NCI-H510A treated with DMSO at 0.1 percent for 48 hours (cell line): ENCODE measurements at regions not wholly inside any gene's neighbourhood (a gene's known extent, or its start where the extent isn't known, plus 50 kb on each side); places are given as distances from the start of the nearest gene placed in this dataset.
"Not testable (repeated sequence)": the region's sequence is repeated elsewhere in the genome, so short reads cannot be mapped to it uniquely, and the experiment has no call there.

Experiments
- DNase-seq: peaks from one replicate; lab custom pipeline; 2025; lab: John Stamatoyannopoulos, UW

DNA sequence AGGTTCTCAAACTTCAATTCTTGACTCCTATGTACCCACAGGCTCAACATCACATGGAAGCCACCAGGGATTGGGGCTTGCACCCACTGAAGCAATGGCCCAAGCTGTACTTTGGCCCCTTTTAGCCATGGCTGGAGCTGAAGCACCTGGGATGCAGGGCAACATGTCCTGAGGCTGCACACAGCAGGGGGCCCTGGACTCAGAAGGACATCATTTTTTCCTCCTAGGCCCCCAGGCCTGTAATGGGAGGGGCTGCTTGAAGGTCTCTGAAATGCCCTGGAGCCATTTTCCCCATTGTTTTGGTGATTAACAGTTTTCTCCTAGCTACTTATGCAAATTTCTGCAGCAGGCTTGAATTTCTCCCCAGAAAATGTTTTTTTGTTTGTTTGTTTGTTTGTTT, 465.1 kb upstream of the PCDH10 start:
- DNase-seq, result no peak

DNA sequence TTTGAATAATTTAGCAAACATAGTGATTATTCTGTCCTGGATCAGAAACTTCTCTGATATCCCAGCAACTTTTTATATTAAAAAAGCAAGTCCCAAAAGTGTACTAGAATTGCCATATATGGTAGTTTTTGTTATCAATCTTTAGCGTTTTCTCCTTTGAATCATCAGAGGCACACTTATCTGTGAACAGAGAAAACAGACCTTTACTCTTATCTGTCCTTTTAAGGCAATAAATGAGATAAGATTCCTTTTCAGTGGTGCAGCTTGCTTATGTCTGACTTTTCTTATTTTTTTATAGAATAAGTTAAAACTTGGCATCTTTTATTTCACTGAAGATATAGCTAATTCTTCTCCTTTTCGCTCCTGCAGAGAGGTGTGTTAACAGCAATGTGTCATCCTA, 458.1 kb upstream of the PCDH10 start:
- DNase-seq, result no peak

DNA sequence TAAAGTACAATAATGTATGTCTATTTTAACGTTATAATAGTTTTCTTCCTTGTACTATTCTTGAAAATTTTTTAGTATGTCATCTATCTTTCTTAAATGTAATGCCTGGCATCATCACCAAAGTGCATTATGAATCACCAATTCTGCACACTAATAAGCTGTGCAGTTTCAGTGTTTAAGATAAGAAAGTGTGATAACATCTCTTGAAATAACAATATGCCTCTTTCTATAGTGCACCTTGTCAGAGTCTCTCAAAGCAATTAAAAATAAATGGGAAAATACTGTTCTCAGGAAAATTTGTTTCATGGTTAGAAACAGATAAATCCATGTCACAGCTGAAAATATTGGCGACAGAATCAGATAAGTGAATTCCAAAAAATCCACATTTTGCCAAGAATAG, 457.4 kb upstream of the PCDH10 start:
- no peak for DNase-seq

DNA sequence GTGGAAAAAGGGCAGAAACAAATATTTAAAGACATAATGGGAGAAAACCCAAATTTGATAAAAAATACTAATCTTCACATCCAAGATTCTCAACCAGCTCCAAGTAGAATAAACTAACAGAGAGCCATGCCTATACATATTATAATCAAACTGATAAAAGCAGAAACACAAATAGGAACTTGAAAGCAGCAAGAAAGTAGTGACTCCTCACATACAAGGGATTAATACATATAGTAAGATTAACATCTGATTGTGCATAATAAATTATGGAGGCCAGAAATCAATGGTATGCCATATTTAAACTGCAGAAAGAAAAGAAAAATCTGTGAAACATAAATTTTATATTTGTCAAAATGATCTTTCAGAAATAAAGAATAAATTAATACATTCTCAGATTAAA, 454.3 kb upstream of the PCDH10 start:
- DNase-seq, result no peak

DNA sequence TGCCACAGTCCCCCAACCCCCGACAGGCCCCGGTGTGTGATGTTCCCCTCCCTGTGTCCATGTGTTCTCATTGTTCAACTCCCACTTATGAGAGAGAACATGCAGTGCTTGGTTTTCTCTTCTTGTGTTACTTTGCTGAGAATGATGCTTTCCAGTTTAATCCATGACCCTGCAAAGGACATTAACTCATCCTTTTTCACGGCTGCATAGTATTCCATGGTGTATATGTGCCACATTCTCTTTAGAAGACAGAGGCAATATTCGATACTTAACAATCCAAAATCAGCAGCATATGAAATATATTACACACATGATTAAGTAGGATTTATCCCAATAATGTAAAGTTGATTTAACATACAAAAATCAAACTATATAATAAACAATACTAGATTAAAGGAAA, 451.6 kb upstream of the PCDH10 start:
- not testable (repeated sequence) for DNase-seq

DNA sequence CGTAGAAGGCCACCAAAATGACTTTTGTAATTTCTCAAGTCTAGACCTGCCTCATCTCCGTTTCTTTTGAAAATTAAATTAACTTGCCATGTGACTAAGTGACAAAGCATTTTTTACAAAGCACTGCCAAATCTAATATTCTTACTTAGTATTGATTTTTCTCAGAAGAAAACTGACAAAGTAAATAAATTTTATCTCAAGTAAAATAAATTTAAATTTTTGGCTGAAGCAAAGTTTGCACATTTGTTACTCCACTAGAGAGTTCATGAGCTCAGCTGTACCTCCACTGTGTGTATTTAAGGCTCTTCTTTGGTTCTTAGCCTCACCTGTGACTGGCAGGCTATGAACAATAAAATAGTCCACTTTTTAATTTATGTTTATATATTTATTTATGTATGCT, 441.1 kb upstream of the PCDH10 start:
- no peak for DNase-seq

DNA sequence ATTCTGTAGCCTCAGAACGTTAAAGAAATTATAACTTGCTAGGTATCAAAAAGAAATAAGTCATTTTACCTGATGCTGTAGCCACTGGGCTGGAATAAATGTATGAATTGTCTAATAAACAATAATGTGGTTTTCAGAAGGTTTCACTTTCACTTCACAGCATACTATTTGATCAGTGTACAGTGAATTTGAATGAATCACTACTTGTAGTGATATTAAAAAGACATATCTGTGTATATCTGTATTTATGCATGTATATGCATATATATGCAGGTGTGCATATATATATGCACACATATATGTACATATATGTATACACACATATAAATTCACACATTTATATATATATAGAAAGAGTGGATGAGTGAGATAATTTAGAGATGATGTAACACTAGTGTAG, 440.0 kb upstream of the PCDH10 start:
- DNase-seq, result no peak

DNA sequence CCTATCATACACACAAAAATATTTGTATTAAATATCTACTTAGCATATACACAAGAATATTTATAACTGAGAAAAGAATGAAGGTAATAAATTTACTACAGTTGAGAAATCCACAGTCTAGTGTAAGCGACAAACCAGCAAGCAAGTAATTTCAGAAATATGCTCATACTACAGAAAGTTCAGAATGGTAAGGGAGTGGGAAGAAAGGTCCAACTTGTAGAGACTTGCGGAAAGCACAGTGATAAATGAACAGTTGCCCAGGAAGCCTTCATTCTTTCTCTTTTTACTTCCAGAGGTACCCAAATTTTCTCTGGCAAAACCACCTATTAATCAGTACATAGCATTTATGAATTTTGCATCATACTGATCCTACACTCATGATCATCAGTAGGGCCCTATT, 438.1 kb upstream of the PCDH10 start:
- no peak for DNase-seq

DNA sequence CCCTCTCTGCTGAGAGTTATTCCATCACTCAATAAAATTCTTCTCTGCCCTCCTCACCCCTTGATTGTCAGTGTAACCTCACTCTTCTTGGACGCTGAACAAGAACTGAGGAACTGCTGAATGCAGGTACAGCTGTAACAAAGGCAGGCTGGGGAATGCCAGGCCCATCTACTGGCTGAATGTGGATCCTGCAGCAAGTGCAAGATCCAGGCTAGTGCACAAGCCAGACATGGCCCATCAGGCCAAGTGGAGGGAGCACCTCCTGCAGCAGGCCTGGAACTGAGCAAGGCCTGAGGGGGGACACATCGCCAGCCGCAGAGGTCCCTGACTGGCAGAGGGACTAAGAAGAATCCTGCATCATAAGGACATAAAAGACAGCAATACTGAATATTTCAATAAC, 411.8 kb upstream of the PCDH10 start:
- DNase-seq, result no peak

DNA sequence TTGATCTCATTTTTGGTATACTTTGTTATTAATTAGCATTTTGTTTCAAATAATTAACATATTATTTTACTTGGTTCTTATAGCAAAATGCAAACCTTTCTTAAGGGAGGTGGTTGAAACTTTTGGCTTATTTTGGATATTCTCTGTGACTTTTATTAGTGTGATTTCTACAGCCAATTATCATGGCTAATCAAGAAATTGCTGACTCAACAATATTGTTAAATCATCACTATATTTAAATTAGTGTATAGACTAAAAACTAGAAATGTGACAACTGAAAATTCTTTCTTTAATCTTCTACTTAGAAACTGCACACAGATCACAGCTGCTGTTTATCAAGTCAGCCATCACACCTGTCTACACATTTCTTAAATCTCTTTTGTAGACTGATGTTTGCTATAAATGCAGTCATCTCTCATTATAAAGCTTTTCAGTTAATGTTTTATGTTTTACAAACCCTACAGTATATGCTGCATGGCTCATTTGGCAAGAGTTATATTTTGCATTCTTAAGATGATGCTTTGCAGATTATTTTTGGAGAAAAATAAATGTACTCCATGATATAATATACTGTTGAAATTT, 389.8 kb upstream of the PCDH10 start:
- no peak for DNase-seq

DNA sequence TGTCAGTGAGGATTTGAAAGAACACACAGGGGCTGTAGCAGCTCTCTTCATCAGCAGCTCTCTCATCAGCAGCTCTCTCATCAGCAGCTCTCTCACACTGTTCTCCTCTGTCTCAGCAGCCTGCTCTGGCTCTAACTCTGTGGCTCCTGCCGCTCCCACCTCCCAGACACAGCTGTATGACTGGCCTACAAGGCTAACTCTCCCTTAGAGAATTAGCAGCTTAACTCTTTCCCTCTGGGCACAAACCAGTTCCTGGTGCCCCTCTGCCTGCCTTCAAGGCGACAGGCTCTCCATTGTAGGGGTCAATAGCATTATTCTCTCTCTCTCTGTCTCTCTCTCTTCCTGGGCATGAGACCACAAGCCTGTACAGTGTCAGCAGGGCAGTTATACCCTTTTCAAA, 385.6 kb upstream of the PCDH10 start:
- DNase-seq, result no peak

DNA sequence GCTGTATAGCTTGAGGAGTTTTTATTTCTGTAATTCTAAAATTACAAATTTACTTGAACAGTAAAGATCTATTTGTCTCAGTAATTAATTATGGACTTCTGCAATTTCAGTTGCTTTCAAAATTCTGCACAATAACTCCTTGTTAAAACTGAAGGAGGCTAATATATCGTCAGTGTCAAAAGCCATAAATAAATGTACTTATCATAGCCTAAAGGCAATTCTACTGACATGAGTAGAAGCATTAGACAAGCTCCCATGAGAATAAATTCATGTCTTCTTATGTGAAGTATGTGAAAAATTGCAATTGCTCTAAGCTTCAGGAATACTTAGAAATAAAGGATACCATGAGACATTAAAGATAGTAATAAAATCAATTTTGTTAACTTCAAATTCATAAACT, 381.2 kb upstream of the PCDH10 start:
- DNase-seq, result no peak

DNA sequence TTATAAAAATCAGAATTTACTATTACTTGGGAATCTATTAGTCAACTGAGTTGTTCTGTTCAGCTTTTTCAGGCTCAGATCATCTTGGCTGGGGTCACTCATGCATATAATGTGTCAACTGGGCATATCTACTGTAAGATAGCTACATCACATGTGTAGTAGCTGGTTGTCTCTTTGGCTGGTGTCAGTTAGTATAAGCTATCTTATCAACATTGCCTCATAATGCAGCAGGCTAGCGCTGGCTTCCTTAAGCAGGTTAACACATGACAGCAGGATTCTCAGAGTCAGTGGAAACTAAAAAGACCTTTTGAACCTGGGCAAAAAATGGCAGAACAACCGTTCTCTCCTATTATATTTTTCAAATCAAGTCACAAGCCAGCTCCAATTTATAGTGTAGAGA, 378.3 kb upstream of the PCDH10 start:
- DNase-seq, result no peak

DNA sequence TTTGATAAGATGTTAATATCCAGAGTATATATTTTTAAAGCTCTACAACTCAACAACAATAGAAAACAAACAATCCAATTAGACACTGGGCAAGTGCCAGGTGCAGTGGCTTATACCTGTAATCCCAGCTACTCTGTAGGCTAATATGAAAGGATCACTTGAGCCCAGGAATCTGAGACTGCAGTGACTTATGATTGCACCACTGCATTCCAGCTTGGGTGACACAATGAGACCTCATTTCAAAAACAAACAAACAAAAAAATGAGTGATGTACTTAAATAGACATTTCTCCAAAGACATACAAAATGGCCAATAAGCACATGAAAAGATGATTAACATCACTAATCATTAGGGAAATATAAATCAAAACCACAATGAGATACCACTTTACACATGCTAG, 356.8 kb upstream of the PCDH10 start:
- no peak for DNase-seq

DNA sequence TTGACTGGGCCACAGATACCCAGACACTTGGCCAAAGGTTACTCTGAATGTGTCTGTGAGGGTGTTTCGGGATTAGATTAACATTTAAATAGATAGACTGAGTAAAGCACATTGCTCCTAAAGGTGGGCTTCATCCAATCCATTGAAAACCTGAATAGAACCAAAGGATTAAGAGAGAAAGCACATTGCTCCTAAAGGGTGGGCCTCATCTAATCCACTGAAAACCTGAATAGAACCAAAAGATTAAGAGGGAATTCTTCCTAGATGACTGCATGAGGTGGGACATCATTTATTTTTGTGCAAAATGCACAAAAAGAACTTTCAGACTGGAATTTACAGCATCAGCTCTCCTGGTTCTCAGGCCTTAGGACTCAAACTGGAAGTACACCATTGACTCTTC, 351.2 kb upstream of the PCDH10 start:
- DNase-seq, result no peak

DNA sequence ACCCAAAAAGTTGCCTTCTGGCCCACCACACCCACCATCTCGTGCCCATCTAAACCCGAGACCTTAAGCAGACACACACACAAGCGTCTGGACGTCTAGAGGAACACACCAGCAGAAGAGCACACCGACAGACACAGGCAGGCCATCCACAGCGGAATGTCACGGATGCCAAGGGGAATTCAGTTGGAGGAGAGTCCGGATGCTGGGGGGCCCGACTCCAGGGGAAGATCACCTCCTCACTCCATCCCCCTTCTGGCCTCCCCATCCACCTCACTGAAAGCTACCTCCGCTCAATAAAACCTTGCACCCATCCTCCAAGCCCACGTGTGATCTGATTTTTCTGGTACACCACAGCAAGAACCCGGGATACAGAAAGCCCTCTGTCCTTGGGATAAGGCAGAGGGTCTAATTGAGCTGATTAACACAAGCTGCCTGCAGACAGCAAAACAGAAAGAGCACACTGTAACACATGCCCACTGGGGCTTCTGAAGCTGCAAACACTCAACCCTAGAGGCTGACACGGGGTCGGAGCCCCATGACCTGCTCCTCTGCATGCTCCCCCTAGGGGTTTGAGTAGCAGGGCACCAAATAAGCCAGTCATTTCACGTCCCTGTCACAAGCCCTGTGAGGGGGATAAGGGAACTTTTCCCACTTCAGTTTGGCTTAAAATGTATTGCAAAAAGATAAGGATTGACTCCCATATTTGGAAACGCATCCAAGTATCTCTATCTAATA, 339.6 kb upstream of the PCDH10 start:
- no peak for DNase-seq

DNA sequence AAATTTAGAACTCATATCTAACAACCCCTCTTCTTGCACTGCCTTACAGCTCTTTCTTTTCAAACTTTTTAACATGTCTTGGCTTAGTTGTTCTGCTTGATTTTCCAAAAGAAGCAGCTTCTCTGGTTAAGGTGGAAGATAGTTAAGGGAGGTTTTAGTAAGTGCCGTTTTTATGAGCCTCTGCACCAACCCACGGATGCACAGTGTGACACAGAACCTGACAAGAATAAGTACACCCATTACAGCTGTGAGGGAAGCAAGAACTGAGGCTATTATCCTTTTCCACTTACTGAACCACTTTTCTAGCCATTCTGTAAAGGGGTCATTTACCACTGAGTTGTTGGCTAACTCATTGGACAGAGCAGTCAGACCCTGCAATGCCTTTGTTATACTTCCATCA, 336.0 kb upstream of the PCDH10 start:
- DNase-seq, result not testable (repeated sequence)

DNA sequence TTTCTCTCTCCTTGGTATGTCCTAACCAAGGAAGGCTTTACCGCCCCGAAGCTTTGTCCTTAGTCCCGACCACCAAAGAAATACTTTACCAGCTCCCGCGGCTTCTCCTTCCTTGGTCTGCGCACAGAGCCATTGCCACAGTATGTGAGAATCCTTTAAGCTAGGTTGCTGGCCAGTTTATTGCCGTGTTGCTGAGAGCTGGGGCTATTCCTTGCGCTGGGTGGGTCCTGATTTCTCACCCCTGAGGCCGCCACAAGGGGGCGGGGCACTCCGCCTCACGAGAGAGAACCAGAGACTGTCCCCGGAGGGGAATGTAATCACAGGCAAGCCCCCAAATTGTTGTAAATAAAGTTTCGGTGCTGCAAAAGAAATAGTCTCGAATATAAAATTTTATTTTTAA, 331.0 kb upstream of the PCDH10 start:
- DNase-seq, result no peak

DNA sequence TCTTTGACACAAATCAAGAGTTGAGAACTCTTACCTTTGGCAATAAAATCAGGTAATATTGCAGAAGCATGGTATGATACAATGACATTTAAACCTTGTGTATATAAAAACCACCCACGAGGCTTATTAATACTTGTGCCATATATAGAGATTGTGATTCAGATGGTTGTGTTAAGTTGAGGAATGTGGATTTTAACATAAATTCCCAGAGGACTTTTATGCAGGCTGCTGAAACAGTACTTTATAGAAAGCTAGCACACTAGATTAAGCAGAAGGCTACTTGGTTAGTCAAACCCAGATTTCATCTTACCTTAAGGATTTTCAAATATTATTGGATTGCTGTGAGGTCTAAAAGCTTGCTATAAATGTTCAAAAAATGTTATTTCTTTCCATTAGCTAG, 325.7 kb upstream of the PCDH10 start:
- DNase-seq, result no peak

DNA sequence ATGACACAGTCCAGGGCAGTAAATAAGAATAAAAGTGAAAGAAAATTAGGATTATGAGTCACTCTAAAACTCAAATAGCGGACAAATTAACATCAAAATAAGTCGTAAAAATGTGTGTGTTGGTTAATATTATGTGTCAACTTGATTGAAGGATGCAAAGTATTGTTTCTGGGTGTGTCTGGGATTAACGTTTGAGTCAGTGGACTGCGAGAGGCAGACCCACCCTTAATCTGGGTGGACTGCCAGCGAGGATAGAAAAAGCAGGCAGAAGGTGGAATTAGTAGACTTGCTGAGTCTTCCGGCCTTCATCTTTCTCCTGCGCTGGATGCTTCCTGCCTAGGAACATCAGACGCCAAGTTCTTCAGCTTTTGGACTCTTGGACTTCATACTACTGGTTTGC, 324.3 kb upstream of the PCDH10 start:
- no peak for DNase-seq

DNA sequence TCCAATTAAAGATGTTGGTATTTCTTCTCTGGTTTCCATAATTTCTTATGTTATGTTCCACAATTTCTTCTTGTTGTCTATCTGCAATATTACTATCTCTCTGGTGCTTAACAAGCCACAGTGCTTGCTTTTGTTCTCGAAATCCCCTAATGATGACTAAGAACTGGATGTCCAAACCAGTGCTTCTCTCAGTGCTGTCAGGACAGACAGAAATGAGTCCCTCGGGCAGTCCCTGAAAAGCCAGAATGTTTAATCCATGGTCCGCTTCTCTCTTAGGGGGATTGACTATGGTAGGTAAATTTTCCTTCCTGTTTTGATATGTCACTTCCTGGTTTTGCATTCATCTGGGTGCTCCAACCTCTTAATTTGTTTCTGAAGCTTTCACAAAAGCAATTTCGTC, 321.6 kb upstream of the PCDH10 start:
- no peak for DNase-seq

DNA sequence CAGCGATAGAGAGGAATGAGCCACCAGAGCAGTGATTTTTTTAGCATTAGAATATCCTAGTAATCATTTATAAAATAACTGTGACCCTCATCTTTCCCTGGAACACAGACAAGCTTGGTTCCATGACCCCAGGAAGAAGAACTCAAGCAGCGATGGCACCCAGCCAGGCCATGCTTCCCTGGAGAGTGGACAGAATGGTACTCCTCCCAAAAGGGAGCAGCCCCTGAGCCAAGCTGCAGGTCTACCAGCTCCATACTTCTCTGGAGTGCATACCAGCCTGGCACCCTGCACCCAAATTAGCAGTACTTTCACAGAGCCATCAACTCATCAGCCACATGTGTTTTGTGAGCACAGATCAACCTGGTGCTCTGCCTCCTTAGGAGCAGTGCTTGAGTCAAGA, 310.9 kb upstream of the PCDH10 start:
- no peak for DNase-seq

DNA sequence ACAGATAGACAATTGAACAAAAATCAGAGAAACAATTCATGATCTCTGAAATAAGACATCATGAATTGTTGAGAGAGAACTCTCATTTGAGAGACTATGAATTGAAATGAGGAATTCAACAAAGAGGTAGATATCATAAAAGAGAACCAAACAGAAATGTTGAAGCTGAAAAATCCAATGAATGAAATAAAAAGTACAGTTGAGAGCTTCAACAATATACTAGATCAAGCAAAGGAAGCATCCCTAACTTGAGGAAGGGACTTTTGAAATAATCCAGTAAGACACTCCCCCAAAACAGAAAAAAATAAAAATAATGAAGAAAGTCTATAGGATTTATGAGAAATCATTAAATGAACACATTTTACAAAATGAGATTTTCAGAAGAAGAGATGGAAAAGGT, 310.0 kb upstream of the PCDH10 start:
- no peak for DNase-seq

DNA sequence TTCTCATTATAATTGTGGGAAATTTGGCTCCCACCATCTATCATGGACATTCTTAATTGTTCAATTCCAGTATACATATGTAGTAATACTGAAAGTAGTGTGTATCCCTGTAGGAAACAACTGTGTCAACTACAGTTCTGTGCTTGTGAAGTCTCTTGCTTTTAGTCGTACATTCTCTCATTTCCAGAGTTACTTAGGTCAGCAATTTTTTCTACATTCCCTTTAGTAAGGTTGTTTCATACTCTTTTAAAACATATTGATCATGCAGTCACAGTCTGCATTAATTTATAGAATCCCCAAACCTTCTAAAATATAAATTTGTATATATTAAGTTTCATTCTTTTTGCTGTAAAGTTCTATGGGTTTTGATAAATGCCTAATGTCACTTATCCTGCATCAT, 289.2 kb upstream of the PCDH10 start:
- no peak for DNase-seq
